ENCODE measurements at regions not wholly inside any gene's neighbourhood (a gene's known extent, or its start where the extent isn't known, plus 50 kb on each side); places are given as distances from the start of the nearest gene placed in this dataset.
A peak's percentile ranks its signal among the peaks of the same experiment; 100 is the strongest.

DNA sequence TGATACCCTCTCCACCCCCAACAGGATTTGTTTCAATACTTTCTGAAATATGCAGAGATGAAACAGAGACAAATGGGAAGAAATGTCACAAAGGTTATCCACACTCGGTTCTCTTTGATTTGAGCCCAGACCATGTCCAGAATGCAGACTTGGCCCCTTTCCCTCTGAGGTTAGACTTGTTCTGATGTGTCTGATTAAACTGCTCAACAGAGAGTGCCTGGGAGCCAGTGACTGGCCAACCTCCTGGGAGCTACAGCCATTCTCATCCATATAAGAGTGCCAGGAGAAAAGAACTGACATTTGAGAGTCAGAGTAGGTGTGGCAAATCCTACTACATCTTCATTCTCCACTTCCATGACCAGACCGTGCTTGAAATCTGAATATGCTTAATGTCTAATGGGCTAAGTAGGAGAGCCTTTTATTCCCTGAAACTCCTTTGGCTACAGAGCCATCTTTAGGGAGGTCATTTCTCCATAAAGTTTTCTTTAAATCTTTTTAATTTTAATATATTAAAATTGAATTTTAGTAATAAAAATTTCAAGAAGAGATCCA is 201.4 kb downstream of the BLID start:
- Histone ChIP-seq H4K20me1 (ENCODE audit: insufficient read depth, low read length) (no peaks in the 10 kb centered on the region), H3K4me2 (ENCODE audit: low read length) (no peak overlapping the region), H3K4me1 (ENCODE audit: insufficient read depth, low read length) (no peaks in the 10 kb centered on the region), H3K4me3 (ENCODE audit: insufficient read depth, low read depth, low read length) (no peak overlapping the region), H3K9me3 (ENCODE audit: insufficient read depth, low read depth, low read length) (no peaks in the 10 kb centered on the region), H3K27ac (ENCODE audit: low read depth, low read length) (no peak overlapping the region), H2AFZ (ENCODE audit: low read depth, low read length) (no peak overlapping the region), H3K9ac (ENCODE audit: low read length) (no peak overlapping the region), H3K27me3 (ENCODE audit: insufficient read depth, low read length) (no peaks in the 10 kb centered on the region), H3K79me2 (ENCODE audit: insufficient read depth, low read length) (no peaks in the 10 kb centered on the region), H3K36me3 (ENCODE audit: insufficient read depth, low read length) (no peaks in the 10 kb centered on the region)
- FAIRE-seq (peak; percentile 47), DNase-seq (ENCODE audit: low read depth) (no peak)
- Mint-ChIP-seq H3K4me1 (ENCODE audit: low read depth, unreplicated experiment) (peaks cover 7% of the 10 kb centered on the region), H3K9me3 (ENCODE audit: unreplicated experiment) (no peaks in the 10 kb centered on the region), H3K36me3 (ENCODE audit: low read depth, unreplicated experiment) (no peaks in the 10 kb centered on the region), H3K27ac (ENCODE audit: unreplicated experiment) (no peak overlapping the region), H3K27me3 (ENCODE audit: low read depth, unreplicated experiment) (peaks cover 5% of the 10 kb centered on the region), H3K4me3 (ENCODE audit: unreplicated experiment) (no peak overlapping the region)
- TF ChIP-seq EZH2 (IDR thresholded peaks at IDR 0.05; ENCODE audit: insufficient read depth, low read length) = no peak

DNA sequence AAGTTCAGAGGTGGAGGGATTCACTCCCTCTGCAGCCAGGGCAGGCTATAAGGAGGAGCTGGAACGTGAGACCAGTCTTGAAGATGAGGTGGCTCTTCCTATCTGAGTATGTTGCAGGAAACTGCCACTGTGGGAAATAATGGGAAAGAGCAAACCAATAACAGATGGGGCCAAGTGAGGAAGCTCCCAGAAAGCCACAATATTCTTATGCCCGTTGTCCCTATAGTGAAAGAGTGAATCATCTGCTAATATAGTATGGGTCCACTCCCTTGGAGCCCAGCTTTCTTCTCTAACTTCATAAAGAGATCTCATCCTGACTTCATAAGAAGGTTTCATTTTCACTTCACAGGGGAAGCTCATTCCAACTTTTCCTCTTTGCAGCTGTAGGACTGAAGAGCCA is 206.4 kb downstream of the BLID start:
- H3K27ac ChIP-seq (ENCODE audit: low read depth, low read length) = no peak overlapping the region
- Mint-ChIP-seq H3K27me3 (ENCODE audit: low read depth, unreplicated experiment) (no peaks in the 10 kb centered on the region), H3K4me3 (ENCODE audit: unreplicated experiment) (no peak overlapping the region), H3K36me3 (ENCODE audit: low read depth, unreplicated experiment) (no peaks in the 10 kb centered on the region), H3K27ac (ENCODE audit: unreplicated experiment) (no peak overlapping the region), H3K4me1 (ENCODE audit: low read depth, unreplicated experiment) (peaks cover 3% of the 10 kb centered on the region), H3K9me3 (ENCODE audit: unreplicated experiment) (no peaks in the 10 kb centered on the region)
- no peaks in the 10 kb centered on the region for H3K27me3 ChIP-seq (ENCODE audit: insufficient read depth, low read length)
- no peaks in the 10 kb centered on the region for H3K79me2 ChIP-seq (ENCODE audit: insufficient read depth, low read length)
- no peaks in the 10 kb centered on the region for H3K9me3 ChIP-seq (ENCODE audit: insufficient read depth, low read depth, low read length)
- no peak overlapping the region for H3K4me2 ChIP-seq (ENCODE audit: low read length)
- H3K9ac ChIP-seq (ENCODE audit: low read length) = no peak overlapping the region
- H3K4me1 ChIP-seq (ENCODE audit: insufficient read depth, low read length) = no peaks in the 10 kb centered on the region
- no peak for FAIRE-seq
- H4K20me1 ChIP-seq (ENCODE audit: insufficient read depth, low read length) = no peaks in the 10 kb centered on the region
- H3K36me3 ChIP-seq (ENCODE audit: insufficient read depth, low read length) = no peaks in the 10 kb centered on the region
- no peak overlapping the region for H3K4me3 ChIP-seq (ENCODE audit: insufficient read depth, low read depth, low read length)
- no peak for DNase-seq (ENCODE audit: low read depth)
- TF ChIP-seq, protein P1, sequence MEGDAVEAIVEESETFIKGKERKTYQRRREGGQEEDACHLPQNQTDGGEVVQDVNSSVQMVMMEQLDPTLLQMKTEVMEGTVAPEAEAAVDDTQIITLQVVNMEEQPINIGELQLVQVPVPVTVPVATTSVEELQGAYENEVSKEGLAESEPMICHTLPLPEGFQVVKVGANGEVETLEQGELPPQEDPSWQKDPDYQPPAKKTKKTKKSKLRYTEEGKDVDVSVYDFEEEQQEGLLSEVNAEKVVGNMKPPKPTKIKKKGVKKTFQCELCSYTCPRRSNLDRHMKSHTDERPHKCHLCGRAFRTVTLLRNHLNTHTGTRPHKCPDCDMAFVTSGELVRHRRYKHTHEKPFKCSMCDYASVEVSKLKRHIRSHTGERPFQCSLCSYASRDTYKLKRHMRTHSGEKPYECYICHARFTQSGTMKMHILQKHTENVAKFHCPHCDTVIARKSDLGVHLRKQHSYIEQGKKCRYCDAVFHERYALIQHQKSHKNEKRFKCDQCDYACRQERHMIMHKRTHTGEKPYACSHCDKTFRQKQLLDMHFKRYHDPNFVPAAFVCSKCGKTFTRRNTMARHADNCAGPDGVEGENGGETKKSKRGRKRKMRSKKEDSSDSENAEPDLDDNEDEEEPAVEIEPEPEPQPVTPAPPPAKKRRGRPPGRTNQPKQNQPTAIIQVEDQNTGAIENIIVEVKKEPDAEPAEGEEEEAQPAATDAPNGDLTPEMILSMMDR (IDR thresholded peaks at IDR 0.05; ENCODE audit: insufficient read depth, low read depth, low read length) = no peak
- TF ChIP-seq EZH2 (IDR thresholded peaks at IDR 0.05; ENCODE audit: insufficient read depth, low read length) = no peak
- no peak overlapping the region for H2AFZ ChIP-seq (ENCODE audit: low read depth, low read length)

DNA sequence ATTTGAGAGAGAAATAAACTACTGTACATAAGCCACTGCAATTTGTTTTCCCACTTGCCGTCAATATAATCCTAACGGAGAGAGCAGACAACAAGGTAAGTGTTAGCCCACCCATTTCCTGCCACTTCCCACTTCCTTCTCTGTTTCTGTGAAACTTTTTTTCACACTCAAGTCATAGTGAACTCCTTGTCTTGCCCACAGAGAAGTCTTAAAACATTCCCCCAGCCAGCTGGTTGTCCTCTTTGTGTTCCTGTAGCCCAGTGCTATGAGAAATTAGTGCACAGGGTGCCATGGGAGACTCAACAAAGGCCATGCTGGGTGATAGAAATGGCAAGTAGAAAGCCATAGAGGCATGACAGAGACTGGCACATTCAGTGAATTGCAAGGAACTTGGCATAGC is 208.6 kb downstream of the BLID start:
- no peak overlapping the region for H3K4me3 Mint-ChIP-seq (ENCODE audit: unreplicated experiment)
- Histone ChIP-seq H3K4me2 (ENCODE audit: low read length) (no peak overlapping the region), H3K79me2 (ENCODE audit: insufficient read depth, low read length) (no peaks in the 10 kb centered on the region), H3K4me3 (ENCODE audit: insufficient read depth, low read depth, low read length) (no peak overlapping the region), H3K9ac (ENCODE audit: low read length) (no peak overlapping the region), H3K9me3 (ENCODE audit: insufficient read depth, low read depth, low read length) (no peaks in the 10 kb centered on the region), H3K27me3 (ENCODE audit: insufficient read depth, low read length) (no peaks in the 10 kb centered on the region), H2AFZ (ENCODE audit: low read depth, low read length) (no peak overlapping the region), H4K20me1 (ENCODE audit: insufficient read depth, low read length) (no peaks in the 10 kb centered on the region), H3K4me1 (ENCODE audit: insufficient read depth, low read length) (no peaks in the 10 kb centered on the region), H3K36me3 (ENCODE audit: insufficient read depth, low read length) (no peaks in the 10 kb centered on the region), H3K27ac (ENCODE audit: low read depth, low read length) (no peak overlapping the region)
- FAIRE-seq = no peak
- no peaks in the 10 kb centered on the region for H3K36me3 Mint-ChIP-seq (ENCODE audit: low read depth, unreplicated experiment)
- no peaks in the 10 kb centered on the region for H3K4me1 Mint-ChIP-seq (ENCODE audit: low read depth, unreplicated experiment)
- TF ChIP-seq, protein P1 (IDR thresholded peaks at IDR 0.05; ENCODE audit: insufficient read depth, low read depth, low read length) = no peak
- no peak for TF ChIP-seq EZH2 (IDR thresholded peaks at IDR 0.05; ENCODE audit: insufficient read depth, low read length)
- H3K9me3 Mint-ChIP-seq (ENCODE audit: unreplicated experiment) = no peaks in the 10 kb centered on the region
- no peak overlapping the region for H3K27ac Mint-ChIP-seq (ENCODE audit: unreplicated experiment)
- H3K27me3 Mint-ChIP-seq (ENCODE audit: low read depth, unreplicated experiment) = no peaks in the 10 kb centered on the region
- no peak for DNase-seq (ENCODE audit: low read depth)

Data from astrocyte (in vitro differentiated cells and primary cell).